ENCODE measurements at regions not wholly inside any gene's neighbourhood (a gene's known extent, or its start where the extent isn't known, plus 50 kb on each side); places are given as distances from the start of the nearest gene placed in this dataset.
"Not testable (repeated sequence)": the region's sequence is repeated elsewhere in the genome, so short reads cannot be mapped to it uniquely, and the experiment has no call there.

GRCh38 chr10:2618690-2619089 is 448.7 kb upstream of the PFKP start:
- DNase-seq = no peak

GRCh38 chr10:2616215-2616614 is 451.1 kb upstream of the PFKP start:
- no peak for DNase-seq

GRCh38 chr10:2611603-2612002 is 455.7 kb upstream of the PFKP start:
- no peak for DNase-seq

GRCh38 chr10:2610946-2611345 is 456.4 kb upstream of the PFKP start:
- peak; percentile 53 for DNase-seq

- no peak for DNase-seq
These were observed 462.5 kb upstream of the PFKP start for GRCh38 chr10:2604891-2605290.

- DNase-seq = no peak
These were observed 467.8 kb upstream of the PFKP start for GRCh38 chr10:2599571-2599970.

GRCh38 chr10:2592360-2593160 is 474.8 kb upstream of the PFKP start:
- no peak for DNase-seq

GRCh38 chr10:2589196-2589595 is 478.2 kb upstream of the PFKP start:
- no peak for DNase-seq

GRCh38 chr10:2584385-2584784 is 483.0 kb upstream of the PFKP start:
- no peak for DNase-seq

GRCh38 chr10:2576892-2577291 is 490.5 kb upstream of the PFKP start:
- no peak for DNase-seq

GRCh38 chr10:2575460-2575859 is 491.9 kb upstream of the PFKP start:
- no peak for DNase-seq

- no peak for DNase-seq
These were observed 494.7 kb upstream of the PFKP start for GRCh38 chr10:2572611-2573010.

GRCh38 chr10:2556883-2557282 is 510.5 kb upstream of the PFKP start:
- DNase-seq = no peak

GRCh38 chr10:2548071-2548470 is 519.3 kb upstream of the PFKP start:
- no peak for DNase-seq

GRCh38 chr10:2547606-2548005 is 519.7 kb upstream of the PFKP start:
- DNase-seq = no peak

- not testable (repeated sequence) for DNase-seq
These were observed 520.5 kb upstream of the PFKP start for GRCh38 chr10:2546894-2547293.

- DNase-seq = no peak
These were observed 523.4 kb upstream of the PFKP start for GRCh38 chr10:2543974-2544373.

GRCh38 chr10:2543142-2543886 is 524.0 kb upstream of the PFKP start:
- DNase-seq = no peak

GRCh38 chr10:2541176-2541575 is 526.2 kb upstream of the PFKP start:
- DNase-seq = no peak

GRCh38 chr10:2529945-2530344 is 537.4 kb upstream of the PFKP start:
- DNase-seq = no peak

- DNase-seq = no peak
These were observed 541.6 kb upstream of the PFKP start for GRCh38 chr10:2525781-2526180.

GRCh38 chr10:2519139-2519538 is 548.2 kb upstream of the PFKP start:
- DNase-seq = no peak

GRCh38 chr10:2509081-2509531 is 558.2 kb upstream of the PFKP start:
- no peak for DNase-seq

GRCh38 chr10:2501366-2501940 is 565.9 kb upstream of the PFKP start:
- DNase-seq = not testable (repeated sequence)

All from NCI-H187 treated with DMSO at 0.1 percent for 48 hours (cell line).